ENCODE measurements at regions not wholly inside any gene's neighbourhood (a gene's known extent, or its start where the extent isn't known, plus 50 kb on each side); places are given as distances from the start of the nearest gene placed in this dataset.
"Not testable (repeated sequence)": the region's sequence is repeated elsewhere in the genome, so short reads cannot be mapped to it uniquely, and the experiment has no call there.

DNA sequence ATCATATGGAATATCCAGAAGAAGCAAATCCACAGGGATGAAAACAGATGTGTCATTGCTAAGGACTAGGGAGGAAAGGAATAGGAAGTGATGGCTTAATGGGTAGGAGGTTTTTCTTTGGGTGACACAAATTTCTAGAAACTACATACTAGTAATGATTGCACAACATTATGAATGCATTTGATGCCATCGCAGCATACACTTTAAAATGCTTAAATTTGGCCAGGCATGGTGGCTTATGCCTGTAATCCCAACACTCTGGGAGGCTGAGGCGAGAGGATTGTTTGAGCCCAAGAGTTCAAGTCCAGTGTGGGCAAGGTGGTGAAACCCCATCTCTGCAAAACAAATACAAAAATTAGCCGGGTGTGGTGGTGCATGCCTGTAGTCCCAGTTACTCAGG is 1370.8 kb downstream of the AACS start:
- H3K4me3 ChIP-seq: no peak overlapping the region
- H3K9me3 ChIP-seq: no peaks in the 10 kb centered on the region
- H3K27me3 ChIP-seq: no peaks in the 10 kb centered on the region
- no peak overlapping the region for H3K27ac ChIP-seq
- DNase-seq: no peak
- no peaks in the 10 kb centered on the region for H3K4me1 ChIP-seq
- TF ChIP-seq, protein P1, sequence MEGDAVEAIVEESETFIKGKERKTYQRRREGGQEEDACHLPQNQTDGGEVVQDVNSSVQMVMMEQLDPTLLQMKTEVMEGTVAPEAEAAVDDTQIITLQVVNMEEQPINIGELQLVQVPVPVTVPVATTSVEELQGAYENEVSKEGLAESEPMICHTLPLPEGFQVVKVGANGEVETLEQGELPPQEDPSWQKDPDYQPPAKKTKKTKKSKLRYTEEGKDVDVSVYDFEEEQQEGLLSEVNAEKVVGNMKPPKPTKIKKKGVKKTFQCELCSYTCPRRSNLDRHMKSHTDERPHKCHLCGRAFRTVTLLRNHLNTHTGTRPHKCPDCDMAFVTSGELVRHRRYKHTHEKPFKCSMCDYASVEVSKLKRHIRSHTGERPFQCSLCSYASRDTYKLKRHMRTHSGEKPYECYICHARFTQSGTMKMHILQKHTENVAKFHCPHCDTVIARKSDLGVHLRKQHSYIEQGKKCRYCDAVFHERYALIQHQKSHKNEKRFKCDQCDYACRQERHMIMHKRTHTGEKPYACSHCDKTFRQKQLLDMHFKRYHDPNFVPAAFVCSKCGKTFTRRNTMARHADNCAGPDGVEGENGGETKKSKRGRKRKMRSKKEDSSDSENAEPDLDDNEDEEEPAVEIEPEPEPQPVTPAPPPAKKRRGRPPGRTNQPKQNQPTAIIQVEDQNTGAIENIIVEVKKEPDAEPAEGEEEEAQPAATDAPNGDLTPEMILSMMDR (IDR thresholded peaks at IDR 0.05): no peak
- no peak for TF ChIP-seq POLR2A (IDR thresholded peaks at IDR 0.05)
- no peaks in the 10 kb centered on the region for H3K36me3 ChIP-seq

DNA sequence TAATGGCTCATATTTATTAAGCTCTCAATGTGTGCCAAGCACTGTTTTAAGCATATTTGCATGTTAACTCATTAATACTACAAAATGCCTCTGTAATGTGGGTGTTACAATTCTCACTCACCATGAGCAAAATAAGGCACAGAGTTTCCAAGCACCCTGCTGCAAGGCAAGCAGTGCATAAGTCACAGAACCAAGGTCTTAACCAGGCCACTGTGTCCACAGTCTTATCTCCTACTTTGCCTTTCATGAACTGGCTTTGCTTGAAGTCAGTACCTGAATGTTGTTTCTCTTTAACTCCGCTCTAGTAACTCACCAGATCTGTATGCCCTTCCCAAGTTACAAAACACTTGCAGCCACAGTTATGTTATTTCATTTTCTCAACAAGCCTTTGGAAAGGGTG is 1372.7 kb downstream of the AACS start:
- Histone ChIP-seq H3K36me3 (no peaks in the 10 kb centered on the region), H3K9me3 (no peaks in the 10 kb centered on the region), H3K27me3 (no peaks in the 10 kb centered on the region), H3K4me1 (no peaks in the 10 kb centered on the region), H3K27ac (no peak overlapping the region), H3K4me3 (no peak overlapping the region)
- no peak for DNase-seq
- TF ChIP-seq POLR2A (IDR thresholded peaks at IDR 0.05): no peak
- TF ChIP-seq, protein P1 (IDR thresholded peaks at IDR 0.05): no peak

DNA sequence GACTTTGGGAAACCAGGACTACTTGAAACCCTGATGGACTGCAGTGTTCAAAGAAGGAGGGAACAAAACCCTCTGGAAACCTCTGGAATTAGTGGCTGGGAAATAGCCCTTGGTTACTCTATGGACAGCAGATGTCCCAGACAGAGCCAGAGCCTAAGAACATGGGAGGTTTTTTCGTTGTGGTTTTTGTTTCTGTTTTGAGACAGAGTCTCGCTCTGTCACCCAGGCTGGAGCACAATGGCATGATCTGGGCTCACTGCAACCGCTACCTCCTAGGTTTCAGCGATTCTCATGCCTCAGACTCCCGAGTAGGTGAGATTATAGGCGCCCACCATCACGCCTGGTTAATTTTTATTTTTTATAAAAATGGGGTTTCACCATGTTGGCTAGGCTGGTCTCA is 1378.7 kb downstream of the AACS start:
- H3K9me3 ChIP-seq: no peaks in the 10 kb centered on the region
- no peaks in the 10 kb centered on the region for H3K4me1 ChIP-seq
- no peak overlapping the region for H3K4me3 ChIP-seq
- no peak for DNase-seq
- no peaks in the 10 kb centered on the region for H3K27me3 ChIP-seq
- TF ChIP-seq, protein P1 (IDR thresholded peaks at IDR 0.05): no peak
- TF ChIP-seq POLR2A (IDR thresholded peaks at IDR 0.05): no peak
- H3K27ac ChIP-seq: no peak overlapping the region
- H3K36me3 ChIP-seq: no peaks in the 10 kb centered on the region

GRCh38 chr12:126447346-126447745 is 1382.1 kb downstream of the AACS start:
- H3K9me3 ChIP-seq: no peaks in the 10 kb centered on the region
- no peak overlapping the region for H3K27ac ChIP-seq
- no peaks in the 10 kb centered on the region for H3K27me3 ChIP-seq
- TF ChIP-seq, protein P1 (IDR thresholded peaks at IDR 0.05): no peak
- TF ChIP-seq POLR2A (IDR thresholded peaks at IDR 0.05): no peak
- H3K4me1 ChIP-seq: no peaks in the 10 kb centered on the region
- no peaks in the 10 kb centered on the region for H3K36me3 ChIP-seq
- no peak overlapping the region for H3K4me3 ChIP-seq
- no peak for DNase-seq

- H3K4me3 ChIP-seq: no peak overlapping the region
- H3K9me3 ChIP-seq: no peaks in the 10 kb centered on the region
- TF ChIP-seq, protein P1 (IDR thresholded peaks at IDR 0.05): no peak
- TF ChIP-seq POLR2A (IDR thresholded peaks at IDR 0.05): no peak
- H3K4me1 ChIP-seq: no peaks in the 10 kb centered on the region
- no peaks in the 10 kb centered on the region for H3K36me3 ChIP-seq
- DNase-seq: no peak
- no peaks in the 10 kb centered on the region for H3K27me3 ChIP-seq
- no peak overlapping the region for H3K27ac ChIP-seq
These were observed 1386.6 kb downstream of the AACS start for GRCh38 chr12:126451809-126452208.

GRCh38 chr12:126452686-126453085 is 1387.5 kb downstream of the AACS start:
- H3K4me1 ChIP-seq, H3K27ac ChIP-seq, H3K27me3 ChIP-seq, H3K9me3 ChIP-seq, DNase-seq, H3K36me3 ChIP-seq, H3K4me3 ChIP-seq: not testable (repeated sequence)
